ENCODE measurements at regions not wholly inside any gene's neighbourhood (a gene's known extent, or its start where the extent isn't known, plus 50 kb on each side); places are given as distances from the start of the nearest gene placed in this dataset.

GRCh38 chr12:116366456-116366776 is 88.9 kb upstream of the MED13L start:
- TF ChIP-seq CTCF (IDR thresholded peaks at IDR 0.05) (no peak), POLR2AphosphoS5 (IDR thresholded peaks at IDR 0.05) (peak in 1 of 2 donors; percentile 15), POLR2A (IDR thresholded peaks at IDR 0.05) (no peak), EP300 (IDR thresholded peaks at IDR 0.05) (no peak)
- H3K4me3 ChIP-seq = no peak overlapping the region
- H3K9me3 ChIP-seq = no peaks in the 10 kb centered on the region
- DNase-seq (peak in 1 of 2 donors; percentile 79), ATAC-seq (ENCODE audit: low FRiP score in 2 of 2) (peak in 1 of 2 donors; percentile 46)
- H3K4me1 ChIP-seq = peaks cover 0 to 18% (median 9%) of the 10 kb centered on the region in 4 donors
- H3K36me3 ChIP-seq = no peaks in the 10 kb centered on the region
- peak overlapping the region in 3 of 4 donors; percentile 55 to 64 (median 60) for H3K27ac ChIP-seq
- 45 to 59% methylated on average over 9 of the region's 9 CpGs for WGBS, 2 donors
- no peaks in the 10 kb centered on the region for H3K27me3 ChIP-seq

GRCh38 chr12:116366824-116367223 is 89.3 kb upstream of the MED13L start:
- Histone ChIP-seq H3K4me1 (peaks cover 0 to 18% (median 8%) of the 10 kb centered on the region in 4 donors), H3K9me3 (no peaks in the 10 kb centered on the region), H3K27ac (peak overlapping the region in 3 of 4 donors; percentile 55 to 64 (median 60)), H3K4me3 (no peak overlapping the region), H3K36me3 (no peaks in the 10 kb centered on the region), H3K27me3 (no peaks in the 10 kb centered on the region)
- WGBS, 2 donors = 64 to 80% methylated on average over 6 of the region's 6 CpGs
- DNase-seq (peak in 1 of 2 donors; percentile 69), ATAC-seq (ENCODE audit: low FRiP score in 2 of 2) (peak; percentile 45 to 86)
- TF ChIP-seq POLR2A (IDR thresholded peaks at IDR 0.05) (peak in 1 of 4 donors; percentile 43), POLR2AphosphoS5 (IDR thresholded peaks at IDR 0.05) (no peak)

DNA sequence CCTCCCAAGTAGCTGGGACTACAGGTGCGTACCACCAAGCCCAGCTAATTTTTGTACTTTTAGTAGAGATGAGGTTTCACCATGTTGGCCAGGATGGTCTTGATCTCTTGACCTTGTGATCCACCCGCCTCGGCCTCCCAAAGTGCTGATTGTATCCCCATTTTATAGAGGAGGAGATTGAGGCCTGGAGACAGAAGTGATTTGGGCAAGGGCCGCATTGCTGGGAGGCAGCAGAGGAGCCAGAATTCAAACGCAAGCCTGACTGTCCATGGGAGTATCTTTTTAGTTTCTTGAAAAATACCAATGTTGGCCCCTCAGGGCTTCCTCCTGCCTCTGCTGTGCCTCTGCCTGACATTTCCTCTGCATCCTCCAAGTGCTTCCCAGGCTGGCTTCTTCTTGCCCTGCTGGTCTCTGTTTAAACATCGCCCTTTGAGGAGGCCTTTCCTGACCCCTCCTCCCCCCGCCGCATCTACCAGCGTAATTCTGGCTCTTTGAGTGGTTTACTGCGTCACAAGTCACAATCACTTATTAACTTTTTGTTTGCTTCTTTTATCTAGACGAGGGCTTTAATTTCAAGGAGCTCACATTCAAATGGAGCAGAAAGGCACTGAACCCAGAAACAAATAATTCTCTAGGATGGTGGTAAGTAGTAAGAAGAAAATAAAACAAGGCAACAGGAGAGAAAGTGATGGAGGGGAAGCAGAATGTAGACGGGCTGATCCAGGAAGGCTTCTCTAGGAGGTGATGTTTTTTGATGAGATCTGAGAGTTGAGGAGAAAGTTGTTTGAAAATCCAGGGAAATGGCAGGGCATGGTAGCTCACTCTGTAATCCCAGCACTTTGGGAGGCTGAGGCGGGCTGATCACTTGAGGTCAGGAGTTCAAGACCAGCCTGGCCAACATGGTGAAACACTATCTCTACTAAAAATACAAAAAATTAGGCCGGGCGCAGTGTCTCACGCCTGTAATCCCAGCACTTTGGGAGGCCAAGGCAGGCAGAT is 91.0 kb upstream of the MED13L start:
- Histone ChIP-seq H3K9me3 (no peaks in the 10 kb centered on the region), H3K4me1 (peaks cover 0 to 18% (median 8%) of the 10 kb centered on the region in 4 donors), H3K27me3 (no peaks in the 10 kb centered on the region), H3K4me3 (no peak overlapping the region), H3K27ac (peak overlapping the region; percentile 6 to 60 (median 32)), H3K36me3 (no peaks in the 10 kb centered on the region)
- ATAC-seq (ENCODE audit: low FRiP score in 2 of 2) (peak; percentile 44 to 85), DNase-seq (peak in 1 of 2 donors; percentile 80)
- TF ChIP-seq CTCF (IDR thresholded peaks at IDR 0.05) = no peak
- TF ChIP-seq POLR2AphosphoS5 (IDR thresholded peaks at IDR 0.05) = peak in 1 of 2 donors; percentile 58
- peak in 2 of 4 donors; percentile 78 for TF ChIP-seq EP300 (IDR thresholded peaks at IDR 0.05)
- peak in 1 of 4 donors; percentile 22 for TF ChIP-seq POLR2A (IDR thresholded peaks at IDR 0.05)
- 66 to 67% methylated on average over 16 of the region's 16 CpGs for WGBS, 2 donors

- TF ChIP-seq POLR2A (IDR thresholded peaks at IDR 0.05) (no peak), EP300 (IDR thresholded peaks at IDR 0.05) (peak in 1 of 4 donors; percentile 20), POLR2AphosphoS5 (IDR thresholded peaks at IDR 0.05) (no peak)
- Histone ChIP-seq H3K4me1 (peaks cover 0 to 18% (median 8%) of the 10 kb centered on the region in 4 donors), H3K9me3 (no peaks in the 10 kb centered on the region), H3K27ac (no peak overlapping the region), H3K36me3 (no peaks in the 10 kb centered on the region), H3K27me3 (no peaks in the 10 kb centered on the region), H3K4me3 (no peak overlapping the region)
- peak in 1 of 2 donors; percentile 67 for ATAC-seq (ENCODE audit: low FRiP score in 2 of 2)
- WGBS, 2 donors = 73 to 79% methylated on average over 4 of the region's 4 CpGs
- no peak for DNase-seq
Observed at GRCh38 chr12:116370004-116370404, 92.5 kb upstream of the MED13L start.

GRCh38 chr12:116370886-116371580 is 93.5 kb upstream of the MED13L start:
- no peaks in the 10 kb centered on the region for H3K9me3 ChIP-seq
- WGBS, 2 donors = 84 to 88% methylated on average over 20 to 21 of the region's 21 CpGs
- no peak overlapping the region for H3K4me3 ChIP-seq
- H3K4me1 ChIP-seq = peaks cover 0 to 13% (median 8%) of the 10 kb centered on the region in 4 donors
- TF ChIP-seq CTCF (IDR thresholded peaks at IDR 0.05) (no peak), EP300 (IDR thresholded peaks at IDR 0.05) (no peak), POLR2A (IDR thresholded peaks at IDR 0.05) (no peak), POLR2AphosphoS5 (IDR thresholded peaks at IDR 0.05) (no peak)
- DNase-seq (no peak), ATAC-seq (ENCODE audit: low FRiP score in 2 of 2) (no peak)
- H3K27me3 ChIP-seq = no peaks in the 10 kb centered on the region
- no peak overlapping the region for H3K27ac ChIP-seq
- H3K36me3 ChIP-seq = no peaks in the 10 kb centered on the region

All from upper lobe of left lung (tissue), 6 donors.